H1 (cell line): ENCODE measurements at regions not wholly inside any gene's neighbourhood (a gene's known extent, or its start where the extent isn't known, plus 50 kb on each side); places are given as distances from the start of the nearest gene placed in this dataset.

Source experiments
- CTCF ChIA-PET: fragments of 300-600 bp; sonication (Branson Sonifier 250); formaldehyde crosslinking; loops from one replicate; lab custom pipeline; 2021; ENCODE audit not compliant: partially characterized antibody; lab: Charles Lee
- POLR2A ChIA-PET: fragments of 300-600 bp; sonication (Branson Sonifier 250); formaldehyde crosslinking; loops from one replicate; lab custom pipeline; 2021; ENCODE audit warnings: inconsistent platforms; ENCODE audit not compliant: partially characterized antibody; lab: Charles Lee
- DNase-seq, 2 experiments: peaks; one replicate each; pipeline versions ENCODE4 v3.0.0 to v3.0.0-alpha.2; 2010 to 2022; ENCODE audit warnings: low spot score in 2 of 2, low read depth in 1 of 2, mixed read lengths in 1 of 2
- FAIRE-seq: peaks from 2 replicates; lab custom pipeline; 2011; peaks lifted over from hg19 to GRCh38; lab: Jason Lieb, UNC
- H2AFZ ChIP-seq: 2 replicates; pipeline ENCODE4 v1.8.1; 2012; ENCODE audit warnings: low read length, inconsistent platforms
- H2AK5ac ChIP-seq: 2 replicates; pipeline ENCODE4 v1.6.1; 2013; ENCODE audit warnings: low read depth, low read length
- H2BK120ac ChIP-seq: replicated peaks from 2 replicates; pipeline ENCODE3; 2013; ENCODE audit warnings: low read depth, low read length, inconsistent platforms
- H2BK12ac ChIP-seq: 2 replicates; pipeline ENCODE4 v1.6.1; 2013; ENCODE audit warnings: low read depth, low read length
- H2BK15ac ChIP-seq: 2 replicates; pipeline ENCODE4 v1.6.1; 2013; ENCODE audit warnings: low read length
- H2BK20ac ChIP-seq: 2 replicates; pipeline ENCODE4 v1.6.1; 2013; ENCODE audit warnings: low read length
- H2BK5ac ChIP-seq: 2 replicates; pipeline ENCODE4 v1.6.1; 2013; ENCODE audit warnings: low read depth, low read length
- H3K14ac ChIP-seq: 2 replicates; pipeline ENCODE4 v1.6.1; 2013; ENCODE audit warnings: inconsistent platforms; ENCODE audit not compliant: insufficient read length
- H3K18ac ChIP-seq: 2 replicates; pipeline ENCODE4 v1.6.1; 2013; ENCODE audit warnings: low read length; ENCODE audit errors: extremely low read depth
- H3K23ac ChIP-seq: 2 replicates; pipeline ENCODE4 v1.6.1; 2013; ENCODE audit warnings: inconsistent platforms; ENCODE audit not compliant: insufficient read length
- H3K23me2 ChIP-seq: 2 replicates; pipeline ENCODE4 v1.6.1; 2013; ENCODE audit warnings: low read depth, low read length
- H3K27ac ChIP-seq: 2 replicates; pipeline ENCODE4 v1.6.1; 2011; ENCODE audit warnings: low read depth, low read length, inconsistent platforms
- H3K27me3 ChIP-seq, 4 experiments: replicated peaks in 1 of 4; 1 replicate in 1 of 4; 2 replicates in 3 of 4; pipeline versions ENCODE4 v1.6.1 to v1.8.1; 2011 to 2013; ENCODE audit warnings: low read length in 3 of 4, mild to moderate bottlenecking in 3 of 4, inconsistent platforms in 2 of 4, mixed read lengths in 2 of 4, moderate library complexity in 1 of 4; ENCODE audit not compliant: control insufficient read depth in 3 of 4, insufficient read depth in 3 of 4; ENCODE audit errors: extremely low read depth in 1 of 4
- H3K36me3 ChIP-seq, 4 experiments: 2 replicates each; pipeline versions ENCODE4 v1.6.1 to v1.8.1; 2011 to 2013; ENCODE audit warnings: mild to moderate bottlenecking in 4 of 4, low read length in 3 of 4, moderate library complexity in 2 of 4, control low read depth in 1 of 4, inconsistent platforms in 1 of 4; ENCODE audit not compliant: insufficient read depth in 4 of 4, control insufficient read depth in 2 of 4
- H3K4ac ChIP-seq: replicated peaks from 2 replicates; pipeline ENCODE3; 2013; ENCODE audit warnings: low read length, low read depth, mixed read lengths, inconsistent platforms; ENCODE audit not compliant: insufficient read length
- H3K4me1 ChIP-seq, 4 experiments: replicated peaks in 1 of 4; 1 replicate in 1 of 4; 2 replicates in 3 of 4; pipeline versions ENCODE4 v1.6.1 to v1.8.1; 2011 to 2013; ENCODE audit warnings: low read length in 3 of 4, inconsistent platforms in 2 of 4, mixed read lengths in 1 of 4; ENCODE audit not compliant: insufficient read depth in 4 of 4, control insufficient read depth in 3 of 4
- H3K4me2 ChIP-seq, 2 experiments: 2 replicates each; pipeline versions ENCODE4 v1.6.1 to v1.8.1; 2011 to 2013; ENCODE audit warnings: low read depth in 2 of 2, low read length in 2 of 2, control low read depth in 1 of 2, inconsistent platforms in 1 of 2, mild to moderate bottlenecking in 1 of 2; ENCODE audit not compliant: insufficient read depth in 1 of 2
- H3K4me3 ChIP-seq, 4 experiments: fragments of 200-600, 300-600 bp in 1 of 4; sonication (generic), shearing (Covaris generic), sonication (Bioruptor Twin) in 1 of 4; 2 replicates each; pipeline versions ENCODE4 v1.5.1 to v1.8.1; 2011 to 2016; ENCODE audit warnings: low read length in 4 of 4, low read depth in 3 of 4, control low read depth in 2 of 4, inconsistent platforms in 2 of 4, mild to moderate bottlenecking in 2 of 4, mixed read lengths in 1 of 4, moderate library complexity in 1 of 4; ENCODE audit not compliant: insufficient read depth in 2 of 4; ENCODE audit errors: extremely low read depth in 1 of 4
- H3K56ac ChIP-seq: replicated peaks from 2 replicates; pipeline ENCODE3; 2013; ENCODE audit warnings: low read depth, mild to moderate bottlenecking, mixed read lengths, low read length, inconsistent platforms; ENCODE audit not compliant: insufficient read length
- H3K79me1 ChIP-seq: 2 replicates; pipeline ENCODE4 v1.6.1; 2013; ENCODE audit warnings: low read depth, low read length, control low read depth
- H3K79me2 ChIP-seq, 2 experiments: 2 replicates each; pipeline versions ENCODE4 v1.6.1 to v1.8.1; 2012 to 2013; ENCODE audit warnings: low read length in 2 of 2, mild to moderate bottlenecking in 2 of 2, inconsistent platforms in 1 of 2; ENCODE audit not compliant: insufficient read depth in 2 of 2, control insufficient read depth in 1 of 2
- H3K9ac ChIP-seq, 4 experiments: replicated peaks in 1 of 4; 1 replicate in 1 of 4; 2 replicates in 3 of 4; pipeline versions ENCODE4 v1.6.1 to v1.8.1; 2011 to 2013; ENCODE audit warnings: low read depth in 3 of 4, low read length in 3 of 4, control low read depth in 2 of 4, mild to moderate bottlenecking in 2 of 4, moderate library complexity in 2 of 4, inconsistent platforms in 1 of 4; ENCODE audit errors: extremely low read depth in 1 of 4
- H3K9me3 ChIP-seq, 2 experiments: 2 replicates each; pipeline versions ENCODE4 v1.6.1 to v1.8.1; 2012 to 2013; ENCODE audit warnings: mild to moderate bottlenecking in 2 of 2, moderate library complexity in 2 of 2, control low read depth in 1 of 2, inconsistent platforms in 1 of 2, low read depth in 1 of 2, low read length in 1 of 2, mixed read lengths in 1 of 2; ENCODE audit not compliant: insufficient read depth in 2 of 2
- H4K20me1 ChIP-seq, 2 experiments: replicated peaks in 1 of 2; 2 replicates each; pipeline versions ENCODE3 to v1.8.1; 2011 to 2013; ENCODE audit warnings: inconsistent platforms in 2 of 2, low read length in 2 of 2, mild to moderate bottlenecking in 1 of 2; ENCODE audit not compliant: insufficient read depth in 2 of 2, control insufficient read depth in 1 of 2
- H4K5ac ChIP-seq: 2 replicates; pipeline ENCODE4 v1.6.1; 2013; ENCODE audit warnings: low read length, low read depth, mixed read lengths, inconsistent platforms; ENCODE audit not compliant: insufficient read length
- H4K8ac ChIP-seq: 2 replicates; pipeline ENCODE4 v1.8.0; 2013; ENCODE audit warnings: mild to moderate bottlenecking, moderate library complexity, low read length, inconsistent platforms; ENCODE audit not compliant: insufficient read depth; ENCODE audit errors: extremely low read depth
- H4K91ac ChIP-seq: replicated peaks from 2 replicates; pipeline ENCODE3; 2013; ENCODE audit warnings: low read length, mixed read lengths, inconsistent platforms; ENCODE audit not compliant: insufficient read length
- CBX5 ChIP-seq: fragments of 300-800, 300-1000 bp; sonication (generic); IDR thresholded peaks from 2 replicates; pipeline ENCODE4 v1.7.1; 2016; ENCODE audit warnings: antibody characterized with exemption, low read length, low read depth
- CBX8 ChIP-seq: fragments of 300-800, 300-1000 bp; sonication (generic); IDR thresholded peaks from 2 replicates; pipeline ENCODE4 v1.7.1; 2016; ENCODE audit warnings: low read depth, low read length, borderline replicate concordance
- CHD2 ChIP-seq: IDR thresholded peaks from 2 replicates; pipeline ENCODE4 v1.6.1; 2012; ENCODE audit warnings: low read length, improper control_type of control experiment
- CREB1 ChIP-seq: IDR thresholded peaks from 2 replicates; pipeline ENCODE4 v1.6.1; 2012; ENCODE audit warnings: inconsistent platforms
- EZH2 ChIP-seq: fragments of 200-600 bp; sonication (generic); IDR thresholded peaks from 2 replicates; pipeline ENCODE4 v1.7.1; 2012; ENCODE audit warnings: low read depth, mild to moderate bottlenecking, moderate library complexity, low read length, inconsistent platforms; ENCODE audit not compliant: severe bottlenecking
- KDM4A ChIP-seq: IDR thresholded peaks from one replicate; pipeline ENCODE4 v1.7.1; 2012; ENCODE audit warnings: low read depth, mild to moderate bottlenecking, moderate library complexity, low read length, inconsistent platforms; ENCODE audit not compliant: severe bottlenecking
- MAFK ChIP-seq: IDR thresholded peaks from 2 replicates; pipeline ENCODE4 v1.6.1; 2012; ENCODE audit warnings: low read depth, mild to moderate bottlenecking, improper control_type of control experiment, low read length
- NANOG ChIP-seq: IDR thresholded peaks from 2 replicates; pipeline ENCODE4 v1.6.1; 2011; ENCODE audit warnings: low read length, low read depth, mild to moderate bottlenecking, inconsistent platforms; ENCODE audit not compliant: insufficient read depth, poor library complexity, severe bottlenecking
- PHF8 ChIP-seq: fragments of 200-600 bp; sonication (generic); conservative IDR thresholded peaks from 2 replicates; pipeline ENCODE4 v1.7.1; 2012; ENCODE audit warnings: low read depth, mild to moderate bottlenecking, inconsistent platforms, low read length, moderate library complexity
- RAD21 ChIP-seq, 2 experiments: IDR thresholded peaks in 1 of 2; conservative IDR thresholded peaks in 1 of 2; 2 replicates each; pipeline ENCODE4 v1.6.1; 2011; ENCODE audit warnings: low read depth in 2 of 2, low read length in 2 of 2, improper control_type of control experiment in 1 of 2, inconsistent platforms in 1 of 2, mild to moderate bottlenecking in 1 of 2, moderate library complexity in 1 of 2
- RBBP5 ChIP-seq: IDR thresholded peaks from 2 replicates; pipeline ENCODE4 v1.7.1; 2012; ENCODE audit warnings: low read depth, mild to moderate bottlenecking, inconsistent platforms, low read length, moderate library complexity, borderline replicate concordance
- WGBS, 2 experiments: shearing (Covaris generic) in 1 of 2; methylation state at CpG; one replicate each; pipeline versions ENCODE4 v1.1.6 to v1.1.7; 2013 to 2015; ENCODE audit warnings: low lambda C conversion rate in 2 of 2, mixed read lengths in 2 of 2, inconsistent platforms in 1 of 2, low coverage in 1 of 2, missing lambda C conversion rate in 1 of 2; ENCODE audit not compliant: insufficient replicate concordance in 2 of 2, insufficient coverage in 1 of 2, insufficient read length in 1 of 2; ENCODE audit errors: extremely low coverage in 1 of 2, missing lambda C conversion rate in 1 of 2; 5-methylcytosine and 5-hydroxymethylcytosine counted together

- Histone ChIP-seq H3K4ac (no peak overlapping the region), H2BK12ac (no peak overlapping the region), H2BK5ac (no peak overlapping the region), H2BK15ac (no peak overlapping the region), H3K27ac (no peak overlapping the region), H3K27me3 (no peaks in the 10 kb centered on the region), H3K36me3 (no peaks in the 10 kb centered on the region), H3K4me3 (no peak overlapping the region), H4K8ac (peak overlapping the region; percentile 68; the same call in 1 of the 2 replicates), H3K9ac (no peak overlapping the region), H4K91ac (no peak overlapping the region), H2BK20ac (no peak overlapping the region), H4K20me1 (no peaks in the 10 kb centered on the region), H3K18ac (no peak overlapping the region)
- POLR2A ChIA-PET: no interaction called here
- DNase-seq (no peak), FAIRE-seq (no peak)
- 90% methylated on average over 9 of the region's 9 CpGs; no CpG with 5 or more reads in 1 of the 2 experiments for WGBS, 2 experiments
- TF ChIP-seq CHD2 (no peak), CBX8 (no peak), CBX5 (no peak), PHF8 (no peak), RBBP5 (no peak), KDM4A (no peak), CREB1 (no peak), MAFK (no peak), NANOG (no peak), RAD21 (IDR thresholded peaks at IDR 0.05 in 1 of 2, conservative IDR thresholded peaks at IDR 0.05 in 1 of 2; ENCODE audit: low read depth in 2 of 2, low read length in 2 of 2) (no peak), EZH2 (no peak)
- TF ChIP-seq, all 59 proteins: peak for 0
- Histone ChIP-seq H3K23ac (no peak overlapping the region), H3K9me3 (no peaks in the 10 kb centered on the region), H3K79me1 (no peaks in the 10 kb centered on the region), H4K5ac (no peak overlapping the region), H2AFZ (peak overlapping the region; percentile 12; the same call in 1 of the 2 replicates), H3K79me2 (no peaks in the 10 kb centered on the region), H3K14ac (no peak overlapping the region), H2BK120ac (no peak overlapping the region), H3K4me1 (peaks cover 0 to 2% (median 0%) of the 10 kb centered on the region in 4 experiments; a peak in 1 of 7 replicates), H3K4me2 (no peak overlapping the region), H2AK5ac (no peak overlapping the region), H3K23me2 (no peaks in the 10 kb centered on the region), H3K56ac (no peak overlapping the region)
- CTCF ChIA-PET: no interaction called here
Observed at GRCh38 chr13:83996415-83996814, 114.1 kb upstream of the SLITRK1 start.
